ENCODE measurements at regions not wholly inside any gene's neighbourhood (a gene's known extent, or its start where the extent isn't known, plus 50 kb on each side); places are given as distances from the start of the nearest gene placed in this dataset.

DNA sequence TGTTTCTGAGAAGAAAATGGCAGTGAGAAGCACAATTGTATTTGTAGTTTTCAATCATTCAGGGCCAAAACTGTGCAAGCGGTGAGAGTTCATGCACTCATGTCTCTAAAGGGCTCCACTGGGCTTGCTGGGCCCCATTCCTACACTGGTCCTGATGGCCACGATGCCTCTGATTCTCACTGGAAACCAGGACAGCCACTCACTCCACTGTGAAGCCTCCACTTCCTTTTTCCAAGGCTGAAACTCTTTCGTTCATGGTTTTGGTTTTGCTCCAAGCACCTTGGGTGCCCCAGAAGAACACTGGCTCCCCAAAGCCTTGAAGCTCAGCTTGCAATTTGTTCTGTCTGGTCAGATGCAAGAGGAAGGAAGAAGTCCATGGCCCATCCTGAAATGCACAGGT lies 390.0 kb upstream of the MKI67 start:
- DNase-seq = no peak
- no peaks in the 10 kb centered on the region for H3F3A ChIP-seq (replicated peaks; ENCODE audit: insufficient read depth)
- H3K79me2 ChIP-seq (ENCODE audit: insufficient read depth) = no peaks in the 10 kb centered on the region
- H3K4me1 ChIP-seq (ENCODE audit: control insufficient read depth in 1 of 2, insufficient read depth in 2 of 2, low read depth in 1 of 2, low read length in 1 of 2) = peaks cover 0 to 11% of the 10 kb centered on the region in 2 experiments; a peak in 1 of 4 replicates
- TF ChIP-seq CHD2 (IDR thresholded peaks at IDR 0.05; ENCODE audit: low read length, partially characterized antibody) = no peak
- no peak for TF ChIP-seq CTCF (IDR thresholded peaks at IDR 0.05)
- TF ChIP-seq MXI1 (IDR thresholded peaks at IDR 0.05; ENCODE audit: low read depth, low read length) = no peak
- TF ChIP-seq MEF2A (IDR thresholded peaks at IDR 0.05; ENCODE audit: borderline replicate concordance, low read depth) = no peak
- TF ChIP-seq MAX (IDR thresholded peaks at IDR 0.05; ENCODE audit: low read depth) = no peak
- no peak for TF ChIP-seq ELF1 (IDR thresholded peaks at IDR 0.05)
- TF ChIP-seq NRF1 (IDR thresholded peaks at IDR 0.05; ENCODE audit: low read depth, low read length) = no peak
- no peak for TF ChIP-seq FOXJ3 (CRISPR knock-in tag; IDR thresholded peaks at IDR 0.05)
- no peak for TF ChIP-seq EP300 (IDR thresholded peaks at IDR 0.05; ENCODE audit: borderline replicate concordance in 1 of 2, low read depth in 1 of 2, low read length in 1 of 2)
- no peak for TF ChIP-seq EZH2phosphoT487 (IDR thresholded peaks at IDR 0.05; ENCODE audit: borderline replicate concordance, low read depth)
- no peak for TF ChIP-seq REST (IDR thresholded peaks at IDR 0.05; ENCODE audit: low read depth, low read length)
- TF ChIP-seq ZBTB33 (IDR thresholded peaks at IDR 0.05; ENCODE audit: borderline replicate concordance, low read depth) = no peak
- TF ChIP-seq NFIC (IDR thresholded peaks at IDR 0.05; ENCODE audit: borderline replicate concordance) = no peak
- TF ChIP-seq USF1 (IDR thresholded peaks at IDR 0.05; ENCODE audit: borderline replicate concordance, low read depth) = no peak
- POLR2A ChIA-PET = no interaction called here
- CTCF ChIA-PET = interaction anchor here (2.6 to 4.3 kb wide), 2 partner anchors 14 to 248 kb away, joined by 12 to 26 read pairs; no protein-coding TSS in a partner anchor
- no peak overlapping the region for H3K4me2 ChIP-seq
- H2AFZ ChIP-seq (ENCODE audit: low read depth) = no peak overlapping the region
- H3K9me3 ChIP-seq = no peaks in the 10 kb centered on the region
- H3K9ac ChIP-seq = no peak overlapping the region
- H3K9me2 ChIP-seq = no peaks in the 10 kb centered on the region
- H3K27me3 ChIP-seq (ENCODE audit: insufficient read depth) = no peaks in the 10 kb centered on the region
- 13% methylated on average over 3 of the region's 3 CpGs for WGBS (ENCODE audit: low lambda C conversion rate)
- no peaks in the 10 kb centered on the region for H4K20me1 ChIP-seq (ENCODE audit: insufficient read depth)
- H3K4me3 ChIP-seq (ENCODE audit: low read depth in 2 of 2, low read length in 1 of 2) = no peak overlapping the region
- H3K36me3 ChIP-seq (replicated peaks in 1 of 2; ENCODE audit: control insufficient read depth in 1 of 2, insufficient read depth in 2 of 2, low read length in 1 of 2) = no peaks in the 10 kb centered on the region
- H3K27ac ChIP-seq (ENCODE audit: low read depth in 2 of 2, low read length in 1 of 2) = no peak overlapping the region
